HL-60 (cell line): ENCODE measurements at regions not wholly inside any gene's neighbourhood (a gene's known extent, or its start where the extent isn't known, plus 50 kb on each side); places are given as distances from the start of the nearest gene placed in this dataset.

ENCODE experiments used
- CTCF ChIP-seq: IDR thresholded peaks from one replicate; pipeline ENCODE4 v1.5.1; 2011; ENCODE audit warnings: low read length, control low read depth, inconsistent platforms; ENCODE audit not compliant: insufficient read depth
- POLR2AphosphoS5 ChIP-seq: IDR thresholded peaks from 2 replicates; pipeline ENCODE4 v1.6.1; 2012; ENCODE audit warnings: low read depth
- REST ChIP-seq: IDR thresholded peaks from 2 replicates; pipeline ENCODE4 v1.6.1; 2012; ENCODE audit warnings: low read depth; ENCODE audit not compliant: insufficient replicate concordance
- SPI1 ChIP-seq: IDR thresholded peaks from 2 replicates; pipeline ENCODE4 v1.6.1; 2012; ENCODE audit warnings: low read depth, mild to moderate bottlenecking, borderline replicate concordance

DNA sequence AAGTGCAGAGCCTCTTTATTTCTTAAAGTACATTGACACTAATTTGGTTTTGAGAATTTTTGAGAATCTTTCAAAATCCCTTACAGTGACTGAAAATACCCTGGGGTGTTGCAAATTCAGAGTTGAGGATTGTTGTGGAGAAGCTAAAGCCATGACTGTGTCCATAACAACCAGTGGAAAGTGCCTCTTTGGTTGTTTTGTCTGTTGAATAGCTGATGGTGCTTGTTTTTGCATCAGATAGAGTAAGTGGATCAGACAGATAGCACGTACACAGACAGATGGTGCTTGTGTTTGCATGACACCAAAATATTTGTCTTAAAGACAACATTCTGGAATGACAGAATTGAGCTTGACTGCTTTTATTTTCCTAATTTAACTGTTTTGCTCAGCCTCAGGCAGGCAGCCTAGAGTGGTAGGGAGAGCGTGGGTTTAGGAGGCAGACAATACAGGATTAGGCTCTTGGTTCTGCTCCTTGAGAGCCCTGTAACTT, 265.0 kb downstream of the IL20RB start:
- no peak for TF ChIP-seq CTCF
- TF ChIP-seq SPI1: no peak
- no peak for TF ChIP-seq REST
- TF ChIP-seq POLR2AphosphoS5: no peak
